Ecto neural progenitor cell (in vitro differentiated cells): ENCODE measurements at regions not wholly inside any gene's neighbourhood (a gene's known extent, or its start where the extent isn't known, plus 50 kb on each side); places are given as distances from the start of the nearest gene placed in this dataset.
"Not testable (repeated sequence)": the region's sequence is repeated elsewhere in the genome, so short reads cannot be mapped to it uniquely, and the experiment has no call there.

Experiments
- DNase-seq: peaks from one replicate; pipeline ENCODE4 v3.0.0-alpha.2; 2018; ENCODE audit warnings: low spot score

DNA sequence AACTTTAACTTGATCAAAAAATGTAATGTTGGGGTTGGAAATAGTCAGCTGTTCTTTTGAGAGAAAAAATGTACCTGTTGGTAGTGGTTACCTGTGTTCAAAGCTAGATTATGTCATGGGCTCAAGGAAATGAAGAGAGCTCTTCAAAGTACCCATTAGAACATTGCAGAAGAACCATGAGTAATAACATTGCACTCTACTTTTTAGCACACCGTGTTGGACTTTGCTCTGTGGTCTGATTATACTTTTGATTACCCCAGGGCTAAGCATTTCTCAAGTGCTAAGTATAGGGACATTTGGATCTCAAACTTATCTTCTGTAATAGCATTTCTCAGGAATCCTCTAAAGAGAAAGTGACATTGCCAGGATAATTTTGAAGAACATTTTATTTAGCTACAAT, 1122.8 kb upstream of the CELF4 start:
- DNase-seq, result no peak

- DNase-seq, result no peak
Observed at GRCh38 chr18:38670486-38670885, 1104.9 kb upstream of the CELF4 start.

GRCh38 chr18:38664929-38665328, 1099.3 kb upstream of the CELF4 start:
- DNase-seq, result no peak

GRCh38 chr18:38663682-38664081, 1098.1 kb upstream of the CELF4 start:
- DNase-seq, result no peak

- no peak for DNase-seq
Observed at GRCh38 chr18:38663270-38663669, 1097.7 kb upstream of the CELF4 start.

GRCh38 chr18:38654946-38655345, 1089.3 kb upstream of the CELF4 start:
- DNase-seq, result no peak

- no peak for DNase-seq
Observed at GRCh38 chr18:38651736-38652135, 1086.1 kb upstream of the CELF4 start.

DNA sequence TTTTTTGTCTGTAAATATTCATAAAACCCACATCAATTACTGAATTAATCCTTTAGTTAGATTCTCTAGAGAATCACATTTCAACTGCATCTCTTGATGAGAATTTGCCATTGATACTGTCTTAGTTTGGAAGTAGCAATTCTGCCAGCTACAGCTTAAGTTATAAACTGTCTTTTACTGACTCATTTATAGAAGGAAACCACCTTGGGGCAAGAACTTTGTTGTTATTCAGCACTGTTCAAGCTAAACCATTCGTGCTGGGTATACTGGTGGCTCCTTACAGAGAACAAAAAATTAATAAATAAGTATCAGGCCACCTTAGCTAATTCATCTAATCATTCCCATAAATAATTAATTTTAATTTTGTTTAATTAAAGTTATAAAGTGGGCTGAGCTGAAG, 1082.6 kb upstream of the CELF4 start:
- DNase-seq, result no peak

DNA sequence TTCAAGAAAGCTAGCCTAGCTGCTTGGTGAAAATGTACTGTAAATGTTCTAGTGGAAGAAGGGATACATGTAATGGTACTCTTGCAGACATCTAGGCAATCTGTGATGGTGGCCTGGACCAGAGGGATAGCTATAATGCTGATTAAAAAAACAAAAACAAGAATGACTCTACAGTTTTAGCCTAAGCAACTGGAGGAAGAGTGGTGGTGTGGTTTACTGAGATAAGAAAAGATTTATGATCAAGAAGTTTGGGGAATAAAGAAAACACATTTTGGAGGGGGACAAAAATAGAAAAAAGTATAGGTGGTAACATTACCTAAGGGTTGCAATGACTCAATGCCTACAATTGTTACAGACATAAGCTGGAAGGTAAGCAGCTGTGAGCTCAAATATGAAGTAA, 1080.7 kb upstream of the CELF4 start:
- DNase-seq, result no peak

DNA sequence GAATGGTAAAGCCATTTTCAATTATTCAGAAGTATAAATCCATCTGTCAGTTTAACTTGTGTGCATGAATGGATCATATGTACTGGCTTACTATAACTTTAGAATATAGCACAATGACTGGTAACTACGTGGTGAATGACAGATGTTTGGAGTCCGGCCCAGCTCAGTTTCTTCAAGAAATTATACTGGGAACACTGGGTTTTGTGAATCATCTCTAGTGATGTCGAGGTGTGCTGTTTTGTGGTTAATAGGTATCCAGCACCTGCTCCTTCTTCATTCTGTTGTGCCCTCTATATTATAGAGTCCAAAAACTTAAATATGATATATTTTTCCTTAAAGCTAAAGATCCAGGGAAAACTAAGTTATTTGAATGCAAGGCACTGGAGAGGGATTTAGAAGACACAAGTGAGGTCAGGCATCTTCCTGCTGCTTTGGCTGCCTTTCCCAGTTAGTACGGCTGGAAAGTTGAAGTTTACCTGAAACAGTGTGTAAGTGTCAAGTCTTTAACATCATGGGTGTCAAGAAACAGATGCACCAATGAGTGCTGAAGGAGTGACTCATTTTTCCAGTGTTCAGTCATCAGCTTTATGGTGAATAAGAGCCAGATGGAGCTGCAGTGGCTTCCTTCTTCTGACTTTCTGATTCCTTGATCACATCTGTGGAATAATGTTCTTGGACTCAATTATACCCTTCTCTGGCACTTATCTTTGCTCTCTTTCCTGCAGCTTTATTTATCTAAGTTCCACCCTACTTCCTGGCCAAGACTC, 1079.5 kb upstream of the CELF4 start:
- no peak for DNase-seq

GRCh38 chr18:38642711-38643110, 1077.1 kb upstream of the CELF4 start:
- DNase-seq, result no peak

DNA sequence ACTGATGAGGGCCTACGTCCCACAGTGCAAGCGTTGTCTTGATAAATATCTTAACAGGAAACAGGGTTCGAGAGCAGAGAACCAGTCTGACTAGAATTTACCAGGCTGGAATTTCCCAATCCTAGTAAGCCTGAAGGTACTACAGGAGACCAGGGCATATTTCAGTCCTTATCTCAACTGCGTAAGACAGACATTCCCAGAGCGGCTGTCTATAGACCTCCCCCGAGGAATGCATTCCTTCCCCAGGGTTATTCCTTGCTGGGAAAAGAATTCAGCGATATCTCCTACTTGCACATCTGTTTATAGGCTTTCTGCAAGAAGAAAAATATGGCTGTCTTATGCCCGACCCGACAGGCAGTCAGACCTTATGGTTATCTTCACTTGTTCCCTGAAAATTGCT, 1074.1 kb upstream of the CELF4 start:
- not testable (repeated sequence) for DNase-seq

DNA sequence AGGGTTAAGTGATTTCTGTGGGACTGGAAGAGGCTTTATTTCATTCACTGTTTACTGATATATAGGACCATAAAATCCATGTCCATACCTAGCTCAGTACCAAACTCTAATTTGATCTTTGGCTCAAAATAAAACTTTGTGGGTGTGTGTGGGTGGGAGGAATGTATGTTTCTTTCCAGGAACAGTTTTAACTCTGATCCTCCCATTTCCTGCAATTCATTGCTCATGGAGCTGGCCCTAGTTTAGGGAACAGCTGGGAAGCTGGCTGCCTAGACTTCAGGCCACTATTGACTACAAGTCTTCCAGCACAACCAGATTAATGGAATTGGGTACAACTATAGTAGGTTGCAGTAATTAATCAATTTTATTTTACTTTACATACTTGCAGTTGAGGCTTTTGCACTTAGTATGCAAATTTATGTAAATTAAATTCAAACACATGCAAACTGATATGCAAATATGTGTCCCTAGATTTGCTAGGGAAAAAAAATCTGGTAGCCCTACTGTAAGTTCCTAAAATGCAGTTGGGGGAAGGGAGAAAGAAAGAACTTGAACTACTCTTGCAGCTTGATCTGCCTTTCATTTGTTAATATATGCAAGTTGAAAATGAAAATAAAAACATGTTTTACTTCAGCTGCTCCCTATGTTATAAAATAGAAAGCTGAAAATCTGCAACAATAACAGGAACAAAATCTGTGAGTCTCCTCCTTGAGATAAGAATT, 1070.3 kb upstream of the CELF4 start:
- DNase-seq, result no peak

- DNase-seq, result no peak
Observed at GRCh38 chr18:38634117-38634516, 1068.5 kb upstream of the CELF4 start.

- no peak for DNase-seq
Observed at GRCh38 chr18:38633333-38633732, 1067.7 kb upstream of the CELF4 start.

DNA sequence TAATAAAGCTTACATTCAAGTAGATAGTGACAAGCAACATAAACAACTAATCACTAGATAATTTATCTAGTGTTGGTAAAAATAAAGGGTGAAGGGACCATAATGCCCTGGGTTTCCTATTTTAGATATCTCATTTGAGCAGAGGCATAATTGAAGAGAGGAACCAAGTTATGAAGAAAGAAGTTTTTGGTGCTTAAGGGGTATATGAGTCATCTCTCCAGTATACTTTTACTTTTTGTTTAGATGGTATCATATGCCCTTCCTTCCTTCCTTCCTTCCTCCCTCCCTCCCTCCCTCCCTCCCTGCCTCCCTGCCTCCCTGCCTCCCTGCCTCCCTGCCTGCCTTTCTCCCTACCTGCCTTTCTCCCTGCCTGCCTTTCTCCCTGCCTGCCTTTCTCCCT, 1053.5 kb upstream of the CELF4 start:
- DNase-seq, result no peak

DNA sequence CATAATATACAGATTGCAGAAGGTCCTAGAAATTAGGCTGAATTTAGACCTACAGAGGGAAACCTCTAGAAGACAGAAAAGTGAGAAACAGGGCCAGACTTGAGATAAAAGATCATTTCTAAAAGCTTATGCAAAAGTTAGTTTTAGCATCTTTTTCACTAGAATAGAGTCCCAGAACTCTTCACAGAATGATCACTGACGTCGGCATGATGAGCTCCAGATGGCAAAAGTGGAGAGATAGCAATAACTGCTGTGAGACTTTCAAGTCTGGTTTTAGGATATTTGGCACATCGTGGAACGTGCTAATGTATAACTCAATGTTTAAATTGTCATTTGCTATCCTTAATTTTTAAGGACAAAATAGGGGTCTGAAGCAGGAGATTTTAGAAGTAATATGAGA, 1050.7 kb upstream of the CELF4 start:
- DNase-seq, result no peak

- DNase-seq, result no peak
Observed at GRCh38 chr18:38612904-38613303, 1047.3 kb upstream of the CELF4 start.

DNA sequence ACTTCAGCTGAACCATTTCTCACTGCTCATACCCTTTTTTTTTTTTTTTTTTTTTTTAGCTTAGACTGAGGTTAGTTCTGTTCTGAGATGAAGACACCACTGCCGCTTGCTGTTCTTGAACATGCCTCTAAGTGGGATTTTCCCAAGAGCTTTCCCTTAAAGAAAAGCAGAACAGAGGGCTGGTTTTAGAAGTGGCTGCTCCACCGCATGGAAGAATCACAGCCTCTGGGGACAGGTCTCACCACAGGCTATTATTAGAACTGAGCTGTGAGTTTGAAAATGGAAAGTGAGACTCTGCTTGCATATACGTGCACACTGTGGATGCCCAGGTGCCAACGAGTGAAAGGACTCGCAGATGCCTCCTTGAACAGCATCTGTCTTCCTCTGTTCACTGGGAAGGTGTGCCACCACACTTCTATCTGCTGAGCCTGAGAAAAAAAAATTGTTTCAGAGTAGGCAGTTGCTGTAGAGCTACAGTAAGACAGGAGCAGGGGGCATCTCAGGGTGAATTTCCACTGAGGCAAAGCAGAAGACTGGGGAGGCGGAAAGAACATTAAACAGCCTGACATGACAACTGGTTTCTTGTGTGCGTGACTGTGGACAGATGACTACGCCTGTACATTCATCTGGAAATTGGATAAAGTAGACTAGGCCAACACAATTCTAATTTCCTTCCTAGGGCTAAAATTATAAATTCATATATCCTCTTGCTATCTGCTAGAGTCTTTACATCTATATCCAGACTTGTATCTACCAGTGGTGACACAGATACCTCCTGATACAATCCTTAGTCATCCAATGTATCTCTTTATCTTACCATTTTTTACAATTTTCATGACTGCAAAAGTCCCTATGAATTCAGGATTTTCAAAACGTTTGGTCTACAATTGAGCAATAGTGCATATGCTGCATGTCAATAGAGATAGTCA, 1045.7 kb upstream of the CELF4 start:
- DNase-seq, result no peak

DNA sequence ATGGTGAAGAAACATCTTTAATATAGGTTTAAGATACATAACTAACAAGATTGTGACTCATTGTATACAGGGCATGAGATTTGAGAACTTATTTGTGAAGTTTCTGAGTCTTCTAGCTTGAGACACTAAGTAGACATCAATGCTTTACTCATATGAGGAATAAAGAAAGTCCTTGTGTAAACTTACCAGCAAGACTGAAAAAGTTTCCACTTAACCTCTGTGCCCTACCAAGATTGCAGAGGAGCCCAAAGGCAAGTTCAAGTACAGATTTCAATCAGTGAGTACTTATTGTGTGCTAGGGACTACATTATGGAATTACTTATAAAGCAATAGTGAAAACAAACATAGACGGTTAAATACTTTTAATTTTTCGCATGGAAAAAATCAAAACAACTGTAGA, 1041.2 kb upstream of the CELF4 start:
- no peak for DNase-seq

DNA sequence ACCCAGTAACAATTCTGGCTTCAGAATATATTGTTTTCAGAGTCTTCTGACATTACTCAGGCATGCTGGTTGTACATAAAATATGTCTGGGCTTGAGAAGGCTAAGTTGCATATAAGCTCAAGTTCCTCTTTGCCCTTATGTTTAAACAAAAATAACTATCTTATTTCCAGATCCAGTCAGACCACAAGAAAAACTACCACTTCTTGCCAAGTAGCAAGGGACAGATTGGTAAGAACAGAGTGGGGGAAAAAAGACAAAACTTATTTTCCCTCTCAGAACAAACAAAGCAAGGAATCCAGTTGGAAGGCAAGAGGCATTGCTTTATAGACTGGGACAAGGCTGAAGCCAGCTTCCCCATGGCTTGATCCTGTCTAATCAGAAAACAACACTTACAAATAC, 1036.7 kb upstream of the CELF4 start:
- no peak for DNase-seq

DNA sequence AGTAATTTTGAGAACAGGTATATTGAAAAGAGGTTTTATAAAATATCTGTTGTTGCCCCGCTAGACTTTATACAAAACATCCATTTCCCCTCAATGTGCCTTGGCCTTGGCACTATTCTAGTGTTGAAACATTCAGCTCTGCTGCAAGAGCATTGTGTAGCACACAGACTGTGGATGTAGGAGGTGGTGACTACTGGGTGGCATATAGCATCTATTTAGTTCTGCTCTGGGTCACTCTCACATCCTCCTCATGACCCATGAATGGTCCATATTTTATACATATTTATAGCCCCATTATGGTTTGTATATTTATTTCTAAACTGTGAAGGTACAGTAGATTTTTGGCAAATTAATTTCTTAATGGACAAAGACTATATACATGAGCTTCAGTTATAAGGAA, 1022.0 kb upstream of the CELF4 start:
- no peak for DNase-seq

- DNase-seq, result no peak
Observed at GRCh38 chr18:38586327-38586726, 1020.7 kb upstream of the CELF4 start.
